Adrenal gland (tissue), 9 donors: ENCODE measurements at regions not wholly inside any gene's neighbourhood (a gene's known extent, or its start where the extent isn't known, plus 50 kb on each side); places are given as distances from the start of the nearest gene placed in this dataset.

ENCODE experiments used
- DNase-seq, 7 donors: peaks; one replicate each; pipeline ENCODE4 v3.0.0-alpha.2; 2019 to 2020
- H3K27ac ChIP-seq, 5 donors: fragments of 200-600 bp; sonication (generic) in 4 of 5; 1 replicate in 3 of 5; 2 replicates in 2 of 5; pipeline versions ENCODE4 v1.5.1 to v1.8.0; 2016 to 2020; ENCODE audit warnings: mild to moderate bottlenecking in 1 of 5
- H3K27me3 ChIP-seq: fragments of 200-600 bp; 2 replicates; pipeline ENCODE4 v1.8.0; 2021
- H3K36me3 ChIP-seq, 2 donors: fragments of 200-600 bp; replicated peaks in 1 of 2; 1 replicate in 1 of 2; 2 replicates in 1 of 2; pipeline versions ENCODE4 v1.5.1 to v1.8.0; 2018 to 2022
- H3K4me1 ChIP-seq, 2 donors: fragments of 200-600 bp; replicated peaks in 1 of 2; 1 replicate in 1 of 2; 2 replicates in 1 of 2; pipeline versions ENCODE4 v1.5.1 to v1.8.0; 2018 to 2021
- H3K4me3 ChIP-seq, 4 donors: fragments of 200-600 bp; sonication (generic) in 3 of 4; one replicate each; pipeline ENCODE4 v1.5.1; 2016 to 2018
- H3K9me3 ChIP-seq, 3 donors: fragments of 200-600 bp; sonication (generic) in 1 of 3; replicated peaks in 1 of 3; 1 replicate in 2 of 3; 2 replicates in 1 of 3; pipeline versions ENCODE4 v1.5.1 to v1.8.0; 2016 to 2021
- CTCF ChIP-seq, 6 experiments: fragments of 450-650 bp in 4 of 6; fragments of 200-600 bp in 2 of 6; sonication (generic) in 1 of 6; IDR thresholded peaks; 1 replicate in 5 of 6; 2 replicates in 1 of 6; pipeline versions ENCODE4 v1.5.1 to v1.8.0; 2016 to 2021; ENCODE audit warnings: antibody characterized with exemption in 6 of 6, mild to moderate bottlenecking in 2 of 6, moderate library complexity in 1 of 6
- POLR2A ChIP-seq, 2 donors: fragments of 450-650 bp; IDR thresholded peaks; one replicate each; pipeline ENCODE4 v1.6.1; 2017; ENCODE audit warnings: antibody characterized with exemption in 2 of 2, mild to moderate bottlenecking in 2 of 2, moderate library complexity in 1 of 2
- WGBS, 4 donors: extraction: QIAGEN DNeasy Blood & Tissue Kit in 2 of 4; methylation state at CpG; one replicate each; pipeline versions ENCODE4 v1.1.5 to v1.1.7; 2013 to 2017; 5-methylcytosine and 5-hydroxymethylcytosine counted together
- intact Hi-C, 2 donors: fragments of 100-400 bp; cut with DNase I; formaldehyde crosslinking; loops; one replicate each; pipeline versions ENCODE4 v1.14.1 to v1.15.0; 2022 to 2023
- donor health status: healthy with polysubstance abuse.
- donor health status: Bipolar disorder and iron deficiency.
- donor health status: DM: yes; HTN: yes; CAD: no.
- donor health status: DM: no; HTN: no; CAD: no.
- donor health status: DM: no; HTN: no; CAD: no.

- H3K27me3 ChIP-seq = peaks cover 9% of the 10 kb centered on the region
Observed at GRCh38 chr19:31572976-31573298, 223.7 kb upstream of the TSHZ3 start.

GRCh38 chr19:31574251-31574973, 225.2 kb upstream of the TSHZ3 start:
- Histone ChIP-seq H3K27me3 (peaks cover 9% of the 10 kb centered on the region), H3K4me3 (no peak overlapping the region), H3K36me3 (no peaks in the 10 kb centered on the region), H3K9me3 (no peaks in the 10 kb centered on the region), H3K4me1 (no peaks in the 10 kb centered on the region), H3K27ac (no peak overlapping the region)
- intact Hi-C loops = no loop called here
- 75 to 82% (median 79%) methylated on average over 14 of the region's 14 CpGs for WGBS, 4 donors
- TF ChIP-seq CTCF (IDR thresholded peaks at IDR 0.05) = no peak
- no peak for TF ChIP-seq POLR2A (IDR thresholded peaks at IDR 0.05)
- no peak for DNase-seq

More at GRCh38 chr19:31572976-31573298, 223.7 kb upstream of the TSHZ3 start:
- no peak for DNase-seq
- H3K36me3 ChIP-seq = no peaks in the 10 kb centered on the region
- H3K9me3 ChIP-seq = no peaks in the 10 kb centered on the region
- no peak overlapping the region for H3K27ac ChIP-seq
- intact Hi-C loops = no loop called here
- H3K4me3 ChIP-seq = no peak overlapping the region
- WGBS, 4 donors = 84 to 91% (median 88%) methylated on average over 8 of the region's 8 CpGs
- TF ChIP-seq CTCF (IDR thresholded peaks at IDR 0.05) = no peak
- TF ChIP-seq POLR2A (IDR thresholded peaks at IDR 0.05) = no peak
- H3K4me1 ChIP-seq = no peaks in the 10 kb centered on the region

GRCh38 chr19:31575846-31576335, 226.7 kb upstream of the TSHZ3 start:
- TF ChIP-seq CTCF (IDR thresholded peaks at IDR 0.05) = no peak
- no peak for TF ChIP-seq POLR2A (IDR thresholded peaks at IDR 0.05)
- intact Hi-C loops = no loop called here
- Histone ChIP-seq H3K36me3 (no peaks in the 10 kb centered on the region), H3K4me1 (no peaks in the 10 kb centered on the region), H3K27me3 (peaks cover 9% of the 10 kb centered on the region), H3K9me3 (no peaks in the 10 kb centered on the region), H3K4me3 (no peak overlapping the region), H3K27ac (no peak overlapping the region)
- 81 to 86% (median 83%) methylated on average over 11 of the region's 11 CpGs for WGBS, 4 donors
- DNase-seq = no peak

GRCh38 chr19:31578326-31578725, 229.1 kb upstream of the TSHZ3 start:
- H3K27me3 ChIP-seq = peaks cover 3% of the 10 kb centered on the region
- H3K4me3 ChIP-seq = no peak overlapping the region
- no peak for DNase-seq
- no peak for TF ChIP-seq CTCF (IDR thresholded peaks at IDR 0.05)
- no peak for TF ChIP-seq POLR2A (IDR thresholded peaks at IDR 0.05)
- H3K4me1 ChIP-seq = no peaks in the 10 kb centered on the region
- H3K36me3 ChIP-seq = no peaks in the 10 kb centered on the region
- 69 to 89% (median 86%) methylated on average over 3 of the region's 3 CpGs for WGBS, 4 donors
- intact Hi-C loops = no loop called here
- H3K27ac ChIP-seq = no peak overlapping the region
- no peaks in the 10 kb centered on the region for H3K9me3 ChIP-seq
